Astrocyte of the cerebellum (primary cell): ENCODE measurements at regions not wholly inside any gene's neighbourhood (a gene's known extent, or its start where the extent isn't known, plus 50 kb on each side); places are given as distances from the start of the nearest gene placed in this dataset.

Experiments used
- DNase-seq: peaks from one replicate; pipeline ENCODE4 v3.0.0-alpha.2; 2011; ENCODE audit warnings: low read depth
- H3K4me3 ChIP-seq: 2 replicates; pipeline ENCODE4 v1.5.1; 2011; ENCODE audit warnings: mild to moderate bottlenecking, low read depth, low read length, moderate library complexity
- CTCF ChIP-seq: IDR thresholded peaks from 2 replicates; pipeline ENCODE4 v1.5.1; 2012; ENCODE audit warnings: low read length, low read depth, moderate library complexity, mild to moderate bottlenecking; ENCODE audit errors: missing control alignments
- in situ Hi-C: cut with HindIII; loops from 2 replicates; pipeline ENCODE4 v1.10.0; 2017; ENCODE audit warnings: low sequenced_read_pairs

GRCh38 chr7:46844486-46844885, 737.4 kb downstream of the TNS3 start:
- no peak for TF ChIP-seq CTCF
- no peak overlapping the region for H3K4me3 ChIP-seq
- DNase-seq = peak; percentile 63
- in situ Hi-C loops = no loop called here

GRCh38 chr7:46841248-46841647, 740.7 kb downstream of the TNS3 start:
- no peak for DNase-seq
- in situ Hi-C loops = no loop called here
- TF ChIP-seq CTCF = no peak
- H3K4me3 ChIP-seq = no peak overlapping the region

DNA sequence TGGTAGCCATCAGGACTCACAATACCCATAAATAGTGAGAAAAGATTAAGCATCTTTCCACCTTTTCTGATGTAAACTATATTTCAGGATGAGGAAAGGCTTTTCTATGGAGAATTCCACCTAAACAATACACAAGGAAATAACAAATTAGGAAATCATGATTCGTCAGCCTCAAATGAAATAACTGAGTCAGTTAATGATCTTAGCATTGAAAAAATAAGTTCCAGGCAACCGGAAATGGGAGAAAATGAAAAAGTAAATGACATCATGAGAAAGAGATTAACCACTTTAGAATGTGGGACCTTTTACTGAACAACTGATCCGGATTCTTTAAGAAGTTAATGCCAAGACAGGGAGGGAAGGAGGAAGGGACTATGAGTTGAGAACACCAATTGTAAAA, 742.3 kb downstream of the TNS3 start:
- no peak for DNase-seq
- H3K4me3 ChIP-seq = no peak overlapping the region
- in situ Hi-C loops = no loop called here
- no peak for TF ChIP-seq CTCF

DNA sequence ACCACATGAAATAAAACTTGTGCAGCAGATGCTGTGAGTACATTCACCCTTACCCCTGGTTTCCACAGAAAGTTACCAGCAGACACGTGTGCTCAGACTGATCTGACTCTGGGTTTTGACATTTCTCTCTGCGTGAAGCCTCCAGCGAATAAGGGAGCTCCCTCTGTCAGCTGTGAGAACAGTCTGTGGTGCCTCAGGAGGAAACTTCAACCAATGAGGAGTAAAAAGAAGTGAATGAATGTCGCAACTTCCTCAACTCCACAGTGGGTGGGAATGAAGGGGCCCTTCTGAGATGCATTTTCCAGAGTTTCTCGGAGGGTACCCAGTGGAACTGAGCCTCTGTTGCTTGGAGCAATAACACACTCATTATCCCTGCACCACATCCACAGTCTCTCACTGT, 743.4 kb downstream of the TNS3 start:
- no peak for TF ChIP-seq CTCF
- no peak overlapping the region for H3K4me3 ChIP-seq
- no peak for DNase-seq
- in situ Hi-C loops = no loop called here

DNA sequence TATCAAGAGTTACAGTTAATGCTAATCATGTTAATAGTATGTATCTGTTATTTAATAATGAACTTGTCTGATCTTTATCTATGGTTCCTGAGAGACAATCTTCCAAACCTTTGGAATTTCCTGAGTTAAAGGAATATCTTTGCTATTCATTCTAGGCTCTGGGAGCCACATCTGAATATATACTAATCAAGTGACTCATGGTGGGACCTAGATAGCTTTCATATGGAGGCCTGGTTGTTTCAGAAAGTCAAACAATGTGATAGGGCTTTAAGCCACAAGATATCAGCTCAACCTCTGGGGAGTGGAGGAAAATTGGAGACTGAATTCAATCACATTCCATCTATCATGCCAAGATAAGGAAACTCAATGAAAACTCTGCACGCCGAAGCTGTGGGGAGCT, 746.4 kb downstream of the TNS3 start:
- in situ Hi-C loops = no loop called here
- TF ChIP-seq CTCF = no peak
- DNase-seq = no peak
- H3K4me3 ChIP-seq = no peak overlapping the region

- in situ Hi-C loops = no loop called here
- no peak overlapping the region for H3K4me3 ChIP-seq
- no peak for DNase-seq
- TF ChIP-seq CTCF = no peak
Measured at GRCh38 chr7:46834921-46835320, 747.0 kb downstream of the TNS3 start.

GRCh38 chr7:46833197-46833596, 748.7 kb downstream of the TNS3 start:
- TF ChIP-seq CTCF = no peak
- no peak overlapping the region for H3K4me3 ChIP-seq
- in situ Hi-C loops = no loop called here
- no peak for DNase-seq
